ENCODE measurements at regions not wholly inside any gene's neighbourhood (a gene's known extent, or its start where the extent isn't known, plus 50 kb on each side); places are given as distances from the start of the nearest gene placed in this dataset.

DNA sequence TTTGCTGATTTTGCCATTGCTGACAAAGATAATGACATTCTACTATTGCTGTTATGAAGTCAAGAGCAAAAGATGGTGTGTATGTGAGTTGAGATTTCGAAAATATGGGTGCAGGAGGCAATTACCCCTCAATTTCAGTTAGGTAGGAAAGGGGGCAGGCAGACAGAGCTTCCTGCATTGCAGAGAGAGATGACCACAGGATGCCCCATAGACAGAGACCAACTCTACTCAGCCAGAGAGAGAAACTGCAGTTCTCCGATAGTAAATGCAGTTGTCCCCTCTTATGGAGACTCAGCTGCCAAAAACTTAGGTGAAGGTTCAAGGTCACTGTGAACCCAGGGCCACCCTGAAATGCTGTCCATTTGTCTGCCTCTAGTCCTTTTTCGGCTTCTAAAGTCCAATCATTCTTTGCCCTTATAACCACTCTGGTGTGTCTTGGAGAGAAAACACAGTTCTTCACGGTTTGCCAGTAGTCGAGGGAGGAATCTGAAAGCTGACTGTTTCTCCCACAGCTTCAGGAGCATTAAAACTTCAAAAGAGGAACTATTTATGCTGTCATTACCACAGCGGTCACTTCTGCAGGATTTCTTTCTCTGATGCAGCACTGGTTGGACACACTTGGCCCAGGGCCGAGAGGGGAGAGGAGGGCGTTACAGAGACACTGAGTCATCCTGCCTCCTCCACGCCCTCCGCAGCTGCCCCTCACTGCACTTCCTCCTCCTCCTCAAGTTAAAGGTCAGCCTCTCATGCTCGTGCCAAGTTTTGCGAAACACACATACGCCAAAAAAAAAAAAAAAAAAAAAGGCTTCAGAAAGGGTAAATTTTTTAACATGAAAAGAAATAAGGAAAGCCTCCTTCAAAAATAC is 264.3 kb downstream of the FOXO1 start (continued):
- no peak for TF ChIP-seq ZNF366 (tag by site-specific recombination; conservative IDR thresholded peaks at IDR 0.05)
- TF ChIP-seq ZBTB8A (tag by site-specific recombination; IDR thresholded peaks at IDR 0.05), result 0 out of 2 replicates have a peak, but pooled peaks have one; percentile 15
- TF ChIP-seq ZNF623 (tag by site-specific recombination; IDR thresholded peaks at IDR 0.05), result no peak
- no peak for TF ChIP-seq ZNF426 (tag by site-specific recombination; IDR thresholded peaks at IDR 0.05)
- TF ChIP-seq SCRT1 (tag by site-specific recombination; IDR thresholded peaks at IDR 0.05; ENCODE audit: borderline replicate concordance), result no peak
- TF ChIP-seq TRIM28 (IDR thresholded peaks at IDR 0.05; ENCODE audit: borderline replicate concordance, low read length), result no peak
- TF ChIP-seq ZNF621 (tag by site-specific recombination; IDR thresholded peaks at IDR 0.05), result no peak
- TF ChIP-seq ZNF292 (tag by site-specific recombination; IDR thresholded peaks at IDR 0.05; ENCODE audit: borderline replicate concordance, low read depth), result no peak
- TF ChIP-seq ZNF76 (tag by site-specific recombination; IDR thresholded peaks at IDR 0.05; ENCODE audit: borderline replicate concordance, low read depth), result no peak
- TF ChIP-seq ZNF521 (tag by site-specific recombination; IDR thresholded peaks at IDR 0.05), result no peak
- no peak for TF ChIP-seq PRDM2 (tag by site-specific recombination; IDR thresholded peaks at IDR 0.05; ENCODE audit: borderline replicate concordance)
- TF ChIP-seq ZSCAN23 (tag by site-specific recombination; IDR thresholded peaks at IDR 0.05), result no peak
- TF ChIP-seq ZNF558 (tag by site-specific recombination; IDR thresholded peaks at IDR 0.05), result no peak
- TF ChIP-seq ZSCAN5A (tag by site-specific recombination; IDR thresholded peaks at IDR 0.05), result no peak
- TF ChIP-seq ZNF184 (tag by site-specific recombination; IDR thresholded peaks at IDR 0.05), result no peak
- no peak for TF ChIP-seq ZNF350 (tag by site-specific recombination; IDR thresholded peaks at IDR 0.05)
- no peak for TF ChIP-seq TCF7L2 (IDR thresholded peaks at IDR 0.05; ENCODE audit: borderline replicate concordance, low read depth, low read length)
- no peak for TF ChIP-seq YY1 (tag by site-specific recombination; IDR thresholded peaks at IDR 0.05)
- TF ChIP-seq ZNF645 (tag by site-specific recombination; IDR thresholded peaks at IDR 0.05), result no peak
- no peak for TF ChIP-seq PRDM1 (tag by site-specific recombination; IDR thresholded peaks at IDR 0.05)
- no peak for TF ChIP-seq KLF17 (tag by site-specific recombination; IDR thresholded peaks at IDR 0.05)
- TF ChIP-seq KLF16 (tag by site-specific recombination; IDR thresholded peaks at IDR 0.05), result 0 out of 2 replicates have a peak, but pooled peaks have one; percentile 36
- TF ChIP-seq ZNF501 (tag by site-specific recombination; IDR thresholded peaks at IDR 0.05), result no peak
- TF ChIP-seq ZNF274 (IDR thresholded peaks at IDR 0.05; ENCODE audit: low read length), result no peak
- no peak for TF ChIP-seq ZNF274 (tag by site-specific recombination; IDR thresholded peaks at IDR 0.05; ENCODE audit: borderline replicate concordance)
- TF ChIP-seq ZNF221 (tag by site-specific recombination; IDR thresholded peaks at IDR 0.05; ENCODE audit: borderline replicate concordance), result no peak
- TF ChIP-seq ZNF169 (tag by site-specific recombination; IDR thresholded peaks at IDR 0.05), result no peak
- TF ChIP-seq, protein P1, sequence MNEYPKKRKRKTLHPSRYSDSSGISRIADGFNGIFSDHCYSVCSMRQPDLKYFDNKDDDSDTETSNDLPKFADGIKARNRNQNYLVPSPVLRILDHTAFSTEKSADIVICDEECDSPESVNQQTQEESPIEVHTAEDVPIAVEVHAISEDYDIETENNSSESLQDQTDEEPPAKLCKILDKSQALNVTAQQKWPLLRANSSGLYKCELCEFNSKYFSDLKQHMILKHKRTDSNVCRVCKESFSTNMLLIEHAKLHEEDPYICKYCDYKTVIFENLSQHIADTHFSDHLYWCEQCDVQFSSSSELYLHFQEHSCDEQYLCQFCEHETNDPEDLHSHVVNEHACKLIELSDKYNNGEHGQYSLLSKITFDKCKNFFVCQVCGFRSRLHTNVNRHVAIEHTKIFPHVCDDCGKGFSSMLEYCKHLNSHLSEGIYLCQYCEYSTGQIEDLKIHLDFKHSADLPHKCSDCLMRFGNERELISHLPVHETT (tag by site-specific recombination; IDR thresholded peaks at IDR 0.05), result no peak
- TF ChIP-seq ZEB2 (tag by site-specific recombination; IDR thresholded peaks at IDR 0.05), result peak; percentile 37; the same call in 1 of the 2 replicates
